ENCODE measurements at regions not wholly inside any gene's neighbourhood (a gene's known extent, or its start where the extent isn't known, plus 50 kb on each side); places are given as distances from the start of the nearest gene placed in this dataset.

- Histone ChIP-seq H3K4me1 (ENCODE audit: control insufficient read depth, insufficient read depth, low read length) (no peaks in the 10 kb centered on the region), H3K27me3 (ENCODE audit: control insufficient read depth, insufficient read depth, low read length) (no peaks in the 10 kb centered on the region), H2BK5ac (ENCODE audit: low read depth, low read length, poor library complexity, severe bottlenecking) (no peak overlapping the region), H3K23ac (ENCODE audit: low read depth, low read length) (no peak overlapping the region), H2BK120ac (ENCODE audit: low read depth, low read length) (no peak overlapping the region), H3K36me3 (ENCODE audit: control insufficient read depth, insufficient read depth, low read length) (no peaks in the 10 kb centered on the region), H3K27ac (ENCODE audit: insufficient read depth, low read length) (no peak overlapping the region), H4K5ac (ENCODE audit: low read depth, low read length) (no peak overlapping the region), H2AK5ac (ENCODE audit: low read depth, low read length) (no peak overlapping the region), H3K9me3 (ENCODE audit: control insufficient read depth, insufficient read depth, low read length) (peaks cover 4% of the 10 kb centered on the region; the same call in 1 of the 2 replicates), H4K8ac (ENCODE audit: low read depth in 2 of 2, low read length in 2 of 2) (no peak overlapping the region), H3K4me3 (ENCODE audit: insufficient read depth, low read depth, low read length) (no peak overlapping the region), H3K56ac (ENCODE audit: extremely low read depth, insufficient read depth, low read length) (no peak overlapping the region), H3K4ac (ENCODE audit: low read depth, low read length) (no peak overlapping the region), H2AFZ (replicated peaks; ENCODE audit: low read length, poor library complexity) (no peak overlapping the region), H3K18ac (ENCODE audit: low read depth, low read length) (no peak overlapping the region), H4K91ac (ENCODE audit: insufficient read depth, low read depth, low read length) (no peak overlapping the region), H3K14ac (replicated peaks; ENCODE audit: low read depth, low read length) (no peak overlapping the region), H3K9ac (ENCODE audit: low read depth, low read length) (no peak overlapping the region), H3K79me1 (ENCODE audit: low read depth in 1 of 2, low read length in 2 of 2) (no peaks in the 10 kb centered on the region), H2BK20ac (ENCODE audit: low read depth, low read length) (no peak overlapping the region), H3K9me1 (ENCODE audit: insufficient read depth, low read length) (no peaks in the 10 kb centered on the region), H3K4me2 (ENCODE audit: low read depth, low read length) (no peak overlapping the region), H2AK9ac (replicated peaks; ENCODE audit: low read depth, low read length, poor library complexity) (no peak overlapping the region), H2BK15ac (ENCODE audit: low read depth, low read length) (no peak overlapping the region), H4K20me1 (ENCODE audit: insufficient read depth, low read length) (no peaks in the 10 kb centered on the region)
- CTCF ChIA-PET: interaction anchor here (0.7 kb wide), 1 partner anchor 71 kb away, joined by 4 read pairs; no protein-coding TSS in a partner anchor
- ATAC-seq (ENCODE audit: low read depth): no peak
- intact Hi-C loops (cut with micrococcal nuclease) (no loop called here), dilution Hi-C loops (cut with HindIII; ENCODE audit: low sequenced_read_pairs, unreplicated experiment) (no loop called here), in situ Hi-C loops (cut with MboI; ENCODE audit: low sequenced_read_pairs) (no loop called here)
- no TSS peak for BruUV-seq (replicated peaks)
- POLR2A ChIA-PET (ENCODE audit: unreplicated experiment): no interaction called here
- WGBS, 2 experiments (ENCODE audit: extremely low coverage in 2 of 2, insufficient read length in 1 of 2): 0% methylated on average over 1 of the region's 19 CpGs; no CpG with 5 or more reads in 1 of the 2 experiments
- DNase-seq: no peak
- TF ChIP-seq MAZ (IDR thresholded peaks at IDR 0.05; ENCODE audit: borderline replicate concordance, low read depth, low read length) (no peak), CEBPB (IDR thresholded peaks at IDR 0.05; ENCODE audit: low read depth, low read length) (no peak), FOS (IDR thresholded peaks at IDR 0.05; ENCODE audit: low read depth, low read length) (no peak), SMC3 (IDR thresholded peaks at IDR 0.05; ENCODE audit: low read depth, low read length) (no peak), RCOR1 (IDR thresholded peaks at IDR 0.05; ENCODE audit: insufficient replicate concordance, low read length) (no peak), RFX5 (IDR thresholded peaks at IDR 0.05; ENCODE audit: low read depth, low read length) (no peak), MXI1 (IDR thresholded peaks at IDR 0.05; ENCODE audit: borderline replicate concordance, low read depth, low read length) (no peak), BHLHE40 (IDR thresholded peaks at IDR 0.05; ENCODE audit: low read depth, low read length) (no peak), CTCF (conservative IDR thresholded peaks at IDR 0.05; ENCODE audit: low read depth, low read length) (no peak), ELK1 (IDR thresholded peaks at IDR 0.05; ENCODE audit: borderline replicate concordance, low read depth, low read length) (no peak)
Observed at GRCh38 chr4:13143222-13144070, 340.7 kb downstream of the RAB28 start.
